Peyer's patch (tissue), 4 donors: ENCODE measurements at regions not wholly inside any gene's neighbourhood (a gene's known extent, or its start where the extent isn't known, plus 50 kb on each side); places are given as distances from the start of the nearest gene placed in this dataset.
A peak's percentile ranks its signal among the peaks of the same experiment; 100 is the strongest.

Experiments used
- DNase-seq, 3 donors: peaks; one replicate each; pipeline ENCODE4 v3.0.0-alpha.2; 2017 to 2019
- H3K27ac ChIP-seq, 4 donors: fragments of 200-600 bp; sonication (generic); one replicate each; pipeline ENCODE4 v1.5.1; 2016 to 2019
- H3K27me3 ChIP-seq, 2 donors: fragments of 200-600 bp; sonication (generic); one replicate each; pipeline ENCODE4 v1.5.1; 2019
- H3K36me3 ChIP-seq, 3 donors: fragments of 200-600 bp; sonication (generic); one replicate each; pipeline ENCODE4 v1.5.1; 2016 to 2019
- H3K4me1 ChIP-seq, 4 donors: fragments of 200-600 bp; sonication (generic); one replicate each; pipeline ENCODE4 v1.5.1; 2016 to 2019
- H3K4me3 ChIP-seq, 4 donors: fragments of 200-600 bp; sonication (generic); 1 replicate in 3 of 4; 2 replicates in 1 of 4; pipeline ENCODE4 v1.5.1; 2016 to 2019; ENCODE audit warnings: mild to moderate bottlenecking in 1 of 4
- H3K9me3 ChIP-seq, 4 donors: fragments of 200-600 bp; sonication (generic); one replicate each; pipeline ENCODE4 v1.5.1; 2016 to 2019; ENCODE audit warnings: mild to moderate bottlenecking in 1 of 4
- POLR2A ChIP-seq, 2 donors: fragments of 450-650 bp; IDR thresholded peaks; one replicate each; pipeline ENCODE4 v1.5.1; 2017; ENCODE audit warnings: antibody characterized with exemption in 2 of 2, mild to moderate bottlenecking in 2 of 2, moderate library complexity in 2 of 2
- TF ChIP-seq, protein P1 (sequence below), 6 experiments: fragments of 450-650 bp in 4 of 6; fragments of 200-600 bp in 2 of 6; sonication (generic) in 1 of 6; IDR thresholded peaks; one replicate each; pipeline ENCODE4 v1.5.1; 2017 to 2019; ENCODE audit warnings: antibody characterized with exemption in 6 of 6, mild to moderate bottlenecking in 3 of 6, moderate library complexity in 1 of 6

DNA sequence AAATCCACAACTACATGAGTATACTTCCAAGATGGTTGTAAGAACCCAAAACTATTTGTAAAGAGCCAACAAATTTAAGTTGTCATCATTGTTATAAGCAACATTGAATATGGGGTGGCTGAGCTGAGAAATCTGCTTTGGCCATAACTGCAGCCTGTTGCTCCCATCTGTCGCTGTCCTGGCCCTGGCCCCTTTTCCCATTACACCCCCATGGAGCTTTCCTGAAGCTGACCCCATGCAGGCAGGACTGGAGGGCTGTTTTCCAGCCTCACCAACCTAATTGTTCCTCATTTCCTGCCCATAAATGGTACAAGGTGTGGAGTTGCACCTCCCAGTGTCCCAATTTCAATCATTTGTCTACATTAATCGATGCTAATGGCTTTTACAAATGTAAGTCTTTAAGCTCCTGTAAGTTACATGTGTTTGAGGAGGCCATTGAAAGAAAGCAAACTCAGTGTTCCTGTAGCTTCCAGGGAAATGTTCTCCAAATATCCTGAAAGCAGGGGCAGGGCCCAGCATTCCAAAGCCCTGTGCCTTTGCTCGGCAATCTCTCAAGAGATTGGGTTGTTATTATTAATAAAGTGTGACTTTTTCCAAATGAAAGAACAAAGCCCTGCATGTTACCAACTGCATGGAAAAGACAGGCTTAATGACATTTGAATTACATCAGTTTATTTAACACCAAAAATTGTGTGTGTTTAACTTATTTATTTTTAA lies 545.9 kb downstream of the PLPP3 start:
- Histone ChIP-seq H3K27ac (no peak overlapping the region), H3K36me3 (no peaks in the 10 kb centered on the region), H3K4me1 (no peaks in the 10 kb centered on the region), H3K4me3 (no peak overlapping the region), H3K9me3 (no peaks in the 10 kb centered on the region), H3K27me3 (no peaks in the 10 kb centered on the region)
- TF ChIP-seq, protein P1, sequence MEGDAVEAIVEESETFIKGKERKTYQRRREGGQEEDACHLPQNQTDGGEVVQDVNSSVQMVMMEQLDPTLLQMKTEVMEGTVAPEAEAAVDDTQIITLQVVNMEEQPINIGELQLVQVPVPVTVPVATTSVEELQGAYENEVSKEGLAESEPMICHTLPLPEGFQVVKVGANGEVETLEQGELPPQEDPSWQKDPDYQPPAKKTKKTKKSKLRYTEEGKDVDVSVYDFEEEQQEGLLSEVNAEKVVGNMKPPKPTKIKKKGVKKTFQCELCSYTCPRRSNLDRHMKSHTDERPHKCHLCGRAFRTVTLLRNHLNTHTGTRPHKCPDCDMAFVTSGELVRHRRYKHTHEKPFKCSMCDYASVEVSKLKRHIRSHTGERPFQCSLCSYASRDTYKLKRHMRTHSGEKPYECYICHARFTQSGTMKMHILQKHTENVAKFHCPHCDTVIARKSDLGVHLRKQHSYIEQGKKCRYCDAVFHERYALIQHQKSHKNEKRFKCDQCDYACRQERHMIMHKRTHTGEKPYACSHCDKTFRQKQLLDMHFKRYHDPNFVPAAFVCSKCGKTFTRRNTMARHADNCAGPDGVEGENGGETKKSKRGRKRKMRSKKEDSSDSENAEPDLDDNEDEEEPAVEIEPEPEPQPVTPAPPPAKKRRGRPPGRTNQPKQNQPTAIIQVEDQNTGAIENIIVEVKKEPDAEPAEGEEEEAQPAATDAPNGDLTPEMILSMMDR (IDR thresholded peaks at IDR 0.05), result no peak
- no peak for TF ChIP-seq POLR2A (IDR thresholded peaks at IDR 0.05)
- DNase-seq, result no peak

DNA sequence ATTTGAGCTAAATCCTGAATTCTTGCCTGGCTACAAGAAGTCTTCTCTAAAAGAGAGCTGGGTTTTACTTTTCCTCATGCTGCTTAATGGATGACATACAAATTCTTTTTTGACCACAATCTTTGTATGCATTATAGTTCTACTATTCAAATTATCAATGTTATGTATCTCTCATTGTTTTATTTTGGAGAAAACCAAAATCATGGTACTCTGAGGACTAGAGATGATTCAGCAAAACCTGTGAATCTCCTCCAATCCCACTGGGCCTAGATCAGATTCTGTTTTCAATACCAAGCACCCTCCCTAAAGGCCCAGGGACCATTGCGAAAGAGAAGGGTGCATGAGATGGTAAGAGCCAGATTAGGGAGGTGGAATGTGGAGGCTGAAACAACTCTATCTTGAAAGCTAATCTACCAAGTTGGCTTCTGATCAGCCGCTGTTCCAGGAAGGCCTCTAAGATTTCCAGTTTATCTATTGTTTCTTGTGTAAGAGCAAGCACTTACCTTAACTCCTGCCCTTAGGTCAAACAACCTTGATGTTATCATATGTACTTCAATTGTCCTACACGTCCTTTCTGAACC lies 547.2 kb downstream of the PLPP3 start:
- Histone ChIP-seq H3K4me3 (no peak overlapping the region), H3K9me3 (no peaks in the 10 kb centered on the region), H3K27ac (no peak overlapping the region), H3K4me1 (no peaks in the 10 kb centered on the region), H3K36me3 (no peaks in the 10 kb centered on the region), H3K27me3 (no peaks in the 10 kb centered on the region)
- no peak for TF ChIP-seq POLR2A (IDR thresholded peaks at IDR 0.05)
- TF ChIP-seq, protein P1 (IDR thresholded peaks at IDR 0.05), result no peak
- no peak for DNase-seq

DNA sequence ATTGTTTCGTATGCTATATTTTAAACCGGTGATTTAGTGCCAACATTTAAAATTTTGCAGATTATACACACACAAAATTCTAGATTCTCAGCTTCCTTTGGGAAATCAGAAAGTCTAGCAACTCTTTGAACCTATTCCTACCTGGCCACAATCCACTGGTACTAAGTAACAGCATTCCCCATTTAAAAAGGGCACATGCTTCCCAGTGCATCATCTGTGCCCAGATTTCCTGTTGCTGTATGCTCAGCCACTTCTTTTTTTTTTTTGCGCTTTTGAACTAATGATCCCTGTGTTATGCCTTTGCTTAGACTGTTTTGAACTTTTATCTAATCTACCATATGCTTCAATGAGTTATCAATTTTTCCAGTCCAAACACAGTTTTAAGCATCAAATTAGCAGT lies 548.4 kb downstream of the PLPP3 start:
- Histone ChIP-seq H3K9me3 (no peaks in the 10 kb centered on the region), H3K36me3 (no peaks in the 10 kb centered on the region), H3K27ac (no peak overlapping the region), H3K4me3 (no peak overlapping the region), H3K27me3 (no peaks in the 10 kb centered on the region), H3K4me1 (no peaks in the 10 kb centered on the region)
- TF ChIP-seq POLR2A (IDR thresholded peaks at IDR 0.05), result no peak
- TF ChIP-seq, protein P1 (IDR thresholded peaks at IDR 0.05), result no peak
- DNase-seq, result no peak

DNA sequence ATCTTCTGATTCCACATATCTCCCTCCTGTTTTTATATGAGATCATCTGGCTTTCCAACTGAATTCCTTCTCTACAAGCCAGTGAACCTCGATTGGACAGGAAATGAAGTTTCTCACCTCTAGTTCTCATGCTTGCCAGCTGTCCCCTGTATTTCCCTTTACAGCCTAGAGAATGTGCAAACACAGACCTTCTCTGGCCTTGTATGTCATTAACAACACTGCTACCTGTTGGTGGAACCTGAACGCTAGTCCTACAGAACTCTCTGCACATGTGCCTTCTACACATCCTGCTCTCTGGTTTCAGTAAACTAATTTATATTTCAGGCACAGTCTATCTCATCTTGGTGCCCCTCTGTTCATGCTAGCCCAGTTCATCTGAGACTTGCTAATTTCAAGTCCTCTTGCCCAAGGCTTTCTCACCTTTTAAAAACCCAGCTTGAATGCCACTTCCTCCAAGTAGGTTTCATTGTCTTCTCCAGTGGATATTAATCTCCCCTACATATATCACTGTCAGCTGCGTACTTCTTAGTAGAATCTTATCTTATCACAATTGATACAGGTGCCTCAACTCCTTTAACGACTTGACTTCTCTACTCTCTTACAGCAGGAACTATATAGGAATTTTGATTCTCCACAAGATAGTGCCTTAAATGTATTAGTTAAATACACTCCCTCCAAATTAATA lies 549.9 kb downstream of the PLPP3 start:
- Histone ChIP-seq H3K4me3 (no peak overlapping the region), H3K9me3 (no peaks in the 10 kb centered on the region), H3K27me3 (no peaks in the 10 kb centered on the region), H3K4me1 (no peaks in the 10 kb centered on the region), H3K27ac (no peak overlapping the region), H3K36me3 (no peaks in the 10 kb centered on the region)
- DNase-seq, result no peak
- TF ChIP-seq, protein P1 (IDR thresholded peaks at IDR 0.05), result peak in 1 of 6 experiments; percentile 36
- no peak for TF ChIP-seq POLR2A (IDR thresholded peaks at IDR 0.05)

DNA sequence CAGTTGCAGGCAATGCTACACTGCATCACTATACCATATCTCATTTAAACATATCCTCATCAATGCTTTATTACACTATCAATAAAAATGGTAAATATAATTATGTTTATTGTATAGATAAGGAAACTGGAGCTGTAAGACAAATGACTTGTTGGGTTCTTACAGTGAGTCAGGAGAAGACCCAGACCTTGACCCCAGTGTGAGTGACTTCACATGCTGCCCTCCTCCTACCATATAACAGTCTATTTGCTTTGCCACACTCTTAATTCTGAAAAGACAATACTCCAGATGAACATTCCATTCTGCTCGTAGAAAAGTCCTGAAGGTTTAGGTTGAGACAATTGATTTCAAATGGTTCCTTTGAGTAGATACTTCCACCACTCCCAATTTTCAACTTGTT lies 550.5 kb downstream of the PLPP3 start:
- H3K4me1 ChIP-seq, result no peaks in the 10 kb centered on the region
- H3K4me3 ChIP-seq, result no peak overlapping the region
- H3K27ac ChIP-seq, result no peak overlapping the region
- TF ChIP-seq POLR2A (IDR thresholded peaks at IDR 0.05), result no peak
- TF ChIP-seq, protein P1 (IDR thresholded peaks at IDR 0.05), result no peak
- DNase-seq, result no peak
- no peaks in the 10 kb centered on the region for H3K9me3 ChIP-seq
- H3K36me3 ChIP-seq, result no peaks in the 10 kb centered on the region
- H3K27me3 ChIP-seq, result no peaks in the 10 kb centered on the region
